ENCODE measurements at regions not wholly inside any gene's neighbourhood (a gene's known extent, or its start where the extent isn't known, plus 50 kb on each side); places are given as distances from the start of the nearest gene placed in this dataset.

DNA sequence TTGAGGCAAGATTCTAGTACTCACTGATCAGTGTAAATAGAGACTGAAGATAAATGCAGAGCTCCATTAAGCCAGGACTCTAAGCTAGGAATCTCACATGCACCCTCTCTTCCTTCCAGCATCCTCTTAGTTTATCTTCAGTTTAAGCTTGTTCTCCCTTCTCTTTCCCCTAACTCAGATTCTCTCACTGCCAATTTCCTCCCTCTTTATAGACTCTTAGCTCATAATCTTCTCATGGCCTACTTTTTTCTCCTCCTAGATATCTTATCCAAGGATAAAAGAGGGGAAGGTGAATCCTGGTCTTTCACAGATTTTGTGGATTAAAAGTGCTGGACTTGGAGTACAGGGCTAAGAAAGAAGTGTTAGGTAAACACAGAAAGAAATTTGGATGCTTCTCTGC, 108.9 kb upstream of the TENM3 start:
- Histone ChIP-seq H2AFZ (ENCODE audit: low read length) (no peak overlapping the region), H3K36me3 (replicated peaks in 1 of 2; ENCODE audit: control insufficient read depth in 1 of 2, insufficient read depth in 2 of 2, low read length in 2 of 2) (no peaks in the 10 kb centered on the region), H3K9me3 (ENCODE audit: low read length) (no peaks in the 10 kb centered on the region), H3K79me2 (ENCODE audit: insufficient read depth, low read length) (no peaks in the 10 kb centered on the region), H3K27ac (ENCODE audit: extremely low read length, insufficient read depth, low read length) (no peak overlapping the region), H4K20me1 (ENCODE audit: insufficient read depth, low read length) (no peaks in the 10 kb centered on the region), H3K4me3 (replicated peaks in 1 of 3; ENCODE audit: insufficient read depth in 1 of 3, low read depth in 2 of 3, low read length in 3 of 3) (no peak overlapping the region), H3K4me2 (ENCODE audit: low read depth, low read length) (no peak overlapping the region), H3K27me3 (ENCODE audit: control insufficient read depth in 1 of 2, insufficient read depth in 2 of 2, low read length in 2 of 2) (peaks cover 0 to 5% of the 10 kb centered on the region in 2 experiments; a peak in 1 of 5 replicates), H3K9ac (ENCODE audit: insufficient read depth, low read depth, low read length) (no peak overlapping the region), H3K4me1 (ENCODE audit: insufficient read depth, low read length) (no peaks in the 10 kb centered on the region)
- in situ Hi-C loops (cut with HindIII; ENCODE audit: extremely low pct_ligation_motif_present, low pct_unique_long_range_greater_than_20kb), result no loop called here
- TF ChIP-seq ELF1 (CRISPR knock-in tag; IDR thresholded peaks at IDR 0.05) (no peak), ZNF552 (CRISPR knock-in tag; IDR thresholded peaks at IDR 0.05; ENCODE audit: borderline replicate concordance) (no peak), ZMYM4 (CRISPR knock-in tag; IDR thresholded peaks at IDR 0.05) (no peak), FOXJ3 (CRISPR knock-in tag; IDR thresholded peaks at IDR 0.05; ENCODE audit: borderline replicate concordance) (no peak), TBL1XR1 (IDR thresholded peaks at IDR 0.05; ENCODE audit: borderline replicate concordance, low read length, partially characterized antibody) (no peak), PHF5A (CRISPR knock-in tag; IDR thresholded peaks at IDR 0.05; ENCODE audit: low read depth, unreplicated experiment) (no peak), ZNF225 (CRISPR knock-in tag; IDR thresholded peaks at IDR 0.05) (no peak), HCFC1 (IDR thresholded peaks at IDR 0.05; ENCODE audit: low read depth, low read length) (no peak), ZNF879 (CRISPR knock-in tag; IDR thresholded peaks at IDR 0.05) (no peak), SP4 (CRISPR knock-in tag; IDR thresholded peaks at IDR 0.05) (no peak), SP1 (IDR thresholded peaks at IDR 0.05) (no peak), SP1 (CRISPR knock-in tag; IDR thresholded peaks at IDR 0.05) (no peak), HES4 (CRISPR knock-in tag; IDR thresholded peaks at IDR 0.05; ENCODE audit: borderline replicate concordance) (no peak)
- TF ChIP-seq, protein P1, sequence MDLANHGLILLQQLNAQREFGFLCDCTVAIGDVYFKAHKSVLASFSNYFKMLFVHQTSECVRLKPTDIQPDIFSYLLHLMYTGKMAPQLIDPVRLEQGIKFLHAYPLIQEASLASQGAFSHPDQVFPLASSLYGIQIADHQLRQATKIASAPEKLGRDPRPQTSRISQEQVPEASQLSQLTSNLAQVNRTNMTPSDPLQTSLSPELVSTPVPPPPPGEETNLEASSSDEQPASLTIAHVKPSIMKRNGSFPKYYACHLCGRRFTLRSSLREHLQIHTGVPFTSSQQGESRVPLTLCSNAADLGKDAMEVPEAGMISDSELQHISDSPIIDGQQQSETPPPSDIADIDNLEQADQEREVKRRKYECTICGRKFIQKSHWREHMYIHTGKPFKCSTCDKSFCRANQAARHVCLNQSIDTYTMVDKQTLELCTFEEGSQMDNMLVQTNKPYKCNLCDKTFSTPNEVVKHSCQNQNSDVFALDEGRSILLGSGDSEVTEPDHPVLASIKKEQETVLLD (CRISPR knock-in tag; IDR thresholded peaks at IDR 0.05; ENCODE audit: low read depth), result no peak
- TF ChIP-seq, protein P2, sequence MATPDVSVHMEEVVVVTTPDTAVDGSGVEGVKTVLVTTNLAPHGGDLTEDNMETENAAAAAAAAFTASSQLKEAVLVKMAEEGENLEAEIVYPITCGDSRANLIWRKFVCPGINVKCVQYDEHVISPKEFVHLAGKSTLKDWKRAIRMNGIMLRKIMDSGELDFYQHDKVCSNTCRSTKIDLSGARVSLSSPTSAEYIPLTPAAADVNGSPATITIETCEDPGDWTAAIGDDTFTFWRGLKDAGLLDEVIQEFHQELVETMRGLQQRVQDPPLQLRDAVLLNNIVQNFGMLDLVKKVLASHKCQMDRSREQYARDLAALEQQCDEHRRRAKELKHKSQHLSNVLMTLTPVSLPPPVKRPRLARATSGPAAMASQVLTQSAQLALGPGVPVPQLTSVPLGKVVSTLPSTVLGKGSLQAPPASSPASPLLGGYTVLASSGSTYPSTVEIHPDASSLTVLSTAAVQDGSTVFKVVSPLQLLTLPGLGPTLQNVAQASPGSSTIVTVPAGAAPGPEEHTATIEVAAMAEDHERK (CRISPR knock-in tag; IDR thresholded peaks at IDR 0.05; ENCODE audit: low read depth), result no peak
- TF ChIP-seq, protein P3, sequence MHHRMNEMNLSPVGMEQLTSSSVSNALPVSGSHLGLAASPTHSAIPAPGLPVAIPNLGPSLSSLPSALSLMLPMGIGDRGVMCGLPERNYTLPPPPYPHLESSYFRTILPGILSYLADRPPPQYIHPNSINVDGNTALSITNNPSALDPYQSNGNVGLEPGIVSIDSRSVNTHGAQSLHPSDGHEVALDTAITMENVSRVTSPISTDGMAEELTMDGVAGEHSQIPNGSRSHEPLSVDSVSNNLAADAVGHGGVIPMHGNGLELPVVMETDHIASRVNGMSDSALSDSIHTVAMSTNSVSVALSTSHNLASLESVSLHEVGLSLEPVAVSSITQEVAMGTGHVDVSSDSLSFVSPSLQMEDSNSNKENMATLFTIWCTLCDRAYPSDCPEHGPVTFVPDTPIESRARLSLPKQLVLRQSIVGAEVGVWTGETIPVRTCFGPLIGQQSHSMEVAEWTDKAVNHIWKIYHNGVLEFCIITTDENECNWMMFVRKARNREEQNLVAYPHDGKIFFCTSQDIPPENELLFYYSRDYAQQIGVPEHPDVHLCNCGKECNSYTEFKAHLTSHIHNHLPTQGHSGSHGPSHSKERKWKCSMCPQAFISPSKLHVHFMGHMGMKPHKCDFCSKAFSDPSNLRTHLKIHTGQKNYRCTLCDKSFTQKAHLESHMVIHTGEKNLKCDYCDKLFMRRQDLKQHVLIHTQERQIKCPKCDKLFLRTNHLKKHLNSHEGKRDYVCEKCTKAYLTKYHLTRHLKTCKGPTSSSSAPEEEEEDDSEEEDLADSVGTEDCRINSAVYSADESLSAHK (CRISPR knock-in tag; IDR thresholded peaks at IDR 0.05; ENCODE audit: borderline replicate concordance), result no peak
- no peak for FAIRE-seq
- CTCF ChIA-PET (ENCODE audit: low intra/inter-chr PET ratio, low total read pairs), result no interaction called here
- intact Hi-C loops (cut with micrococcal nuclease; ENCODE audit: unreplicated experiment), result no loop called here
- POLR2A ChIA-PET, result no interaction called here
- no TSS peak for BruUV-seq (replicated peaks)
- DNase-seq (ENCODE audit: low spot score), result no peak
- ATAC-seq, result no peak

Measured in HepG2 (cell line).